Activated naive CD8-positive, alpha-beta T cell (primary cell): ENCODE measurements at regions not wholly inside any gene's neighbourhood (a gene's known extent, or its start where the extent isn't known, plus 50 kb on each side); places are given as distances from the start of the nearest gene placed in this dataset.

Source experiments
- H3K27ac Mint-ChIP-seq: one replicate; pipeline ENCODE4 v1.8.0; 2021; ENCODE audit warnings: mixed read lengths
- H3K27me3 Mint-ChIP-seq: one replicate; pipeline ENCODE4 v1.8.0; 2021; ENCODE audit warnings: mixed read lengths
- H3K36me3 Mint-ChIP-seq: one replicate; pipeline ENCODE4 v1.8.0; 2021; ENCODE audit warnings: mixed read lengths
- H3K4me1 Mint-ChIP-seq: one replicate; pipeline ENCODE4 v1.8.0; 2021; ENCODE audit warnings: low read depth, mixed read lengths
- H3K4me3 Mint-ChIP-seq: one replicate; pipeline ENCODE4 v1.8.0; 2021; ENCODE audit warnings: mild to moderate bottlenecking, mixed read lengths
- H3K9me3 Mint-ChIP-seq: one replicate; pipeline ENCODE4 v1.8.0; 2021; ENCODE audit warnings: low read depth, mixed read lengths

- Mint-ChIP-seq H3K4me3 (no peak overlapping the region), H3K27me3 (peaks cover 9% of the 10 kb centered on the region), H3K36me3 (no peaks in the 10 kb centered on the region), H3K9me3 (no peaks in the 10 kb centered on the region), H3K27ac (no peak overlapping the region), H3K4me1 (no peaks in the 10 kb centered on the region)
These were observed 425.0 kb downstream of the SNAPC1 start for GRCh38 chr14:62187265-62187664.

- peaks cover 12% of the 10 kb centered on the region for H3K27me3 Mint-ChIP-seq
- H3K27ac Mint-ChIP-seq, result no peak overlapping the region
- H3K36me3 Mint-ChIP-seq, result no peaks in the 10 kb centered on the region
- no peaks in the 10 kb centered on the region for H3K9me3 Mint-ChIP-seq
- no peak overlapping the region for H3K4me3 Mint-ChIP-seq
- H3K4me1 Mint-ChIP-seq, result no peaks in the 10 kb centered on the region
These were observed 427.5 kb downstream of the SNAPC1 start for GRCh38 chr14:62189698-62190097.

GRCh38 chr14:62206456-62206855, 444.2 kb downstream of the SNAPC1 start:
- peaks cover 24% of the 10 kb centered on the region for H3K27me3 Mint-ChIP-seq

GRCh38 chr14:62209287-62209899, 447.2 kb downstream of the SNAPC1 start:
- Mint-ChIP-seq H3K9me3 (peaks cover 8% of the 10 kb centered on the region), H3K36me3 (no peaks in the 10 kb centered on the region), H3K4me1 (no peaks in the 10 kb centered on the region), H3K4me3 (no peak overlapping the region), H3K27ac (no peak overlapping the region), H3K27me3 (peaks cover 23% of the 10 kb centered on the region)

More at GRCh38 chr14:62206456-62206855, 444.2 kb downstream of the SNAPC1 start:
- Mint-ChIP-seq H3K9me3 (peaks cover 8% of the 10 kb centered on the region), H3K27ac (no peak overlapping the region), H3K4me3 (no peak overlapping the region), H3K36me3 (no peaks in the 10 kb centered on the region), H3K4me1 (no peaks in the 10 kb centered on the region)

GRCh38 chr14:62213516-62213915, 451.3 kb downstream of the SNAPC1 start:
- Mint-ChIP-seq H3K36me3 (no peaks in the 10 kb centered on the region), H3K9me3 (no peaks in the 10 kb centered on the region), H3K27me3 (peaks cover 9% of the 10 kb centered on the region), H3K4me3 (no peak overlapping the region), H3K27ac (no peak overlapping the region), H3K4me1 (no peaks in the 10 kb centered on the region)

- Mint-ChIP-seq H3K4me1 (no peaks in the 10 kb centered on the region), H3K9me3 (no peaks in the 10 kb centered on the region), H3K4me3 (no peak overlapping the region), H3K27ac (no peak overlapping the region), H3K27me3 (peaks cover 2% of the 10 kb centered on the region), H3K36me3 (no peaks in the 10 kb centered on the region)
These were observed 453.9 kb downstream of the SNAPC1 start for GRCh38 chr14:62216121-62216520.

GRCh38 chr14:62234849-62235248, 472.6 kb downstream of the SNAPC1 start:
- Mint-ChIP-seq H3K9me3 (peaks cover 11% of the 10 kb centered on the region), H3K4me1 (no peaks in the 10 kb centered on the region), H3K27me3 (peaks cover 3% of the 10 kb centered on the region), H3K27ac (no peak overlapping the region), H3K4me3 (no peak overlapping the region), H3K36me3 (peaks cover 3% of the 10 kb centered on the region)

- H3K9me3 Mint-ChIP-seq, result no peaks in the 10 kb centered on the region
- H3K36me3 Mint-ChIP-seq, result no peaks in the 10 kb centered on the region
- H3K27me3 Mint-ChIP-seq, result peaks cover 11% of the 10 kb centered on the region
- H3K4me3 Mint-ChIP-seq, result no peak overlapping the region
- no peaks in the 10 kb centered on the region for H3K4me1 Mint-ChIP-seq
- H3K27ac Mint-ChIP-seq, result no peak overlapping the region
These were observed 482.0 kb downstream of the SNAPC1 start for GRCh38 chr14:62244221-62244620.

GRCh38 chr14:62247266-62247665, 485.0 kb downstream of the SNAPC1 start:
- H3K4me3 Mint-ChIP-seq, result no peak overlapping the region
- no peaks in the 10 kb centered on the region for H3K36me3 Mint-ChIP-seq
- H3K27me3 Mint-ChIP-seq, result peaks cover 7% of the 10 kb centered on the region
- H3K4me1 Mint-ChIP-seq, result no peaks in the 10 kb centered on the region
- no peak overlapping the region for H3K27ac Mint-ChIP-seq
- H3K9me3 Mint-ChIP-seq, result no peaks in the 10 kb centered on the region

GRCh38 chr14:62251237-62251636, 489.0 kb downstream of the SNAPC1 start:
- Mint-ChIP-seq H3K9me3 (no peaks in the 10 kb centered on the region), H3K4me1 (no peaks in the 10 kb centered on the region), H3K36me3 (no peaks in the 10 kb centered on the region), H3K27ac (no peak overlapping the region), H3K27me3 (peaks cover 5% of the 10 kb centered on the region), H3K4me3 (no peak overlapping the region)

GRCh38 chr14:62253171-62253570, 491.0 kb downstream of the SNAPC1 start:
- Mint-ChIP-seq H3K27me3 (peaks cover 7% of the 10 kb centered on the region), H3K4me1 (no peaks in the 10 kb centered on the region), H3K27ac (no peak overlapping the region), H3K9me3 (no peaks in the 10 kb centered on the region), H3K36me3 (no peaks in the 10 kb centered on the region), H3K4me3 (no peak overlapping the region)

GRCh38 chr14:62253911-62254310, 491.7 kb downstream of the SNAPC1 start:
- Mint-ChIP-seq H3K27me3 (peaks cover 5% of the 10 kb centered on the region), H3K9me3 (no peaks in the 10 kb centered on the region), H3K4me1 (no peaks in the 10 kb centered on the region), H3K4me3 (no peak overlapping the region), H3K27ac (no peak overlapping the region), H3K36me3 (no peaks in the 10 kb centered on the region)

- H3K9me3 Mint-ChIP-seq, result no peaks in the 10 kb centered on the region
- no peaks in the 10 kb centered on the region for H3K4me1 Mint-ChIP-seq
- no peak overlapping the region for H3K4me3 Mint-ChIP-seq
- no peaks in the 10 kb centered on the region for H3K36me3 Mint-ChIP-seq
- H3K27me3 Mint-ChIP-seq, result no peaks in the 10 kb centered on the region
- H3K27ac Mint-ChIP-seq, result no peak overlapping the region
These were observed 507.0 kb downstream of the SNAPC1 start for GRCh38 chr14:62269204-62269603.

GRCh38 chr14:62270236-62270635, 508.0 kb downstream of the SNAPC1 start:
- Mint-ChIP-seq H3K9me3 (no peaks in the 10 kb centered on the region), H3K4me1 (no peaks in the 10 kb centered on the region), H3K36me3 (no peaks in the 10 kb centered on the region), H3K4me3 (no peak overlapping the region), H3K27me3 (no peaks in the 10 kb centered on the region), H3K27ac (no peak overlapping the region)

- Mint-ChIP-seq H3K9me3 (peaks cover 9% of the 10 kb centered on the region), H3K27ac (no peak overlapping the region), H3K36me3 (no peaks in the 10 kb centered on the region), H3K4me3 (no peak overlapping the region), H3K27me3 (peaks cover 9% of the 10 kb centered on the region), H3K4me1 (no peaks in the 10 kb centered on the region)
These were observed 518.1 kb downstream of the SNAPC1 start for GRCh38 chr14:62280366-62280765.

GRCh38 chr14:62283837-62284236, 521.6 kb downstream of the SNAPC1 start:
- no peak overlapping the region for H3K4me3 Mint-ChIP-seq
- H3K36me3 Mint-ChIP-seq, result no peaks in the 10 kb centered on the region
- H3K4me1 Mint-ChIP-seq, result no peaks in the 10 kb centered on the region
- peaks cover 7% of the 10 kb centered on the region for H3K27me3 Mint-ChIP-seq
- H3K9me3 Mint-ChIP-seq, result peaks cover 6% of the 10 kb centered on the region
- no peak overlapping the region for H3K27ac Mint-ChIP-seq
